ENCODE measurements at regions not wholly inside any gene's neighbourhood (a gene's known extent, or its start where the extent isn't known, plus 50 kb on each side); places are given as distances from the start of the nearest gene placed in this dataset.

DNA sequence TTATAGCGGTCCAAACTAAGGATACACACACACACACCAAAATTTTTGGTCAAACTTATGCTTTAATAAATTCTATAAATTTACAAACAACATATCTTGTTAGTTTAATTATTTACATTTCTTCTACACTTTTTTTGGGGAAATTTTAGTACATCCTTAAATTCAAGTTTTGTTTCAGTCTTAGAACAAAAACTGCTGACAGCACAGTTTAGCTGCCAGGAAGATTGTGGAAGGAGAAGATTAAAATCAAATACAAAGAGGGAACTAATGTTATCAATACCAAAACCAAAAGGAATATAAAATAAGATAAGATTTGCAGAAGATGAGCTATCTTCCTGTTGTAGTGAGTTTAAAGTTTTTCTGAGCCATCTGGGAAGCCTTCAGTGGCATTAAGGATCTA is 368.8 kb downstream of the AASDHPPT start:
- DNase-seq = no peak

DNA sequence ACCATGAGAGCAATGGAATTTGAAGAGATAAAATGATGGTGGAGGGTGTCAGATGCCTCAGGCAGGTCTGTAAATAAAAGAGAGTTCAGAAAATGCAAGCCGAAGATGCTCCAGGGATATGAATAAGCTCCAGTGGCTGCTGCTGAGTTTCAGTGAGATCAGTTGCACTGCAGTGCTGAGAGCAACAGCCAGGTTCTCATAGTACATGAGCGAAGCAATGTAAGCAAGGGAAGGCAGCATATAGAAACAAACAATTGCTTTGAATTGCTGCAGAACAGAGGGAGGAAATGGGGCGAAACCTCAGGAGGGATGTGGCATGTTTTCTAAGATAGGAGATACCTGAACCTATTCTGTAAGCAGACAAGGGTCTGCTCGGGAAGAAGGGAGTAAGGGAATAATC is 369.5 kb downstream of the AASDHPPT start:
- intact Hi-C loops (cut with DNase I) = no loop called here
- DNase-seq = peak in 5 of 10 donors; percentile 10 to 85 (median 23)

More for the DNA sequence above, 368.8 kb downstream of the AASDHPPT start:
- intact Hi-C loops (cut with DNase I) = no loop called here

DNA sequence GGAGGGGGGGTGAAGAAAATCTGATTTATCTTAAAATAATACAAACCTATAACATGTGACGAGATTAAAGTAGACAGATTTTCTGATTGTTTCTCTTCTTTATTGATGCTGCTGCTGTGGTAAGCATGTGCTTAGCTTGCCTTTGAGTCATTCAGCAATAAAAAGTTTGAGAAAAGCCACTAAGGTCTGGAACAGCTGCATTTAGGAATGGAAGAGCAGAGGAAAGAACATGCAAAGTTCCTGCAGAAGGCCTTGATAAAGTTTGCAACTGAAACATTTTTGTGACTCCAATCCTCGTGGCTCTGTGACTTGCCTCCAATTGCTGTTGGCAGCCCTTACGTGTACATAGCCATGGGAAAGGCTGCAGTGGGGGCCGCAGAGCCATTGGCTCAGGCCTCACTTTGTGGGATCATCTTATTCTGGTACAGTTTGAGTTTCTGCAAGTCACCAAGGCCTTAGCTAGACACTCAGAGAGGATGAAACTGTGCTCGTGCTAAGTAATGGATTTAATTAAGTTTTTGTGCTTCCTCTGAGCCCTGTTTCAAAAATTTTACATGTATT is 370.2 kb downstream of the AASDHPPT start:
- peak in 1 of 10 donors; percentile 45 for DNase-seq
- intact Hi-C loops (cut with DNase I) = no loop called here

DNA sequence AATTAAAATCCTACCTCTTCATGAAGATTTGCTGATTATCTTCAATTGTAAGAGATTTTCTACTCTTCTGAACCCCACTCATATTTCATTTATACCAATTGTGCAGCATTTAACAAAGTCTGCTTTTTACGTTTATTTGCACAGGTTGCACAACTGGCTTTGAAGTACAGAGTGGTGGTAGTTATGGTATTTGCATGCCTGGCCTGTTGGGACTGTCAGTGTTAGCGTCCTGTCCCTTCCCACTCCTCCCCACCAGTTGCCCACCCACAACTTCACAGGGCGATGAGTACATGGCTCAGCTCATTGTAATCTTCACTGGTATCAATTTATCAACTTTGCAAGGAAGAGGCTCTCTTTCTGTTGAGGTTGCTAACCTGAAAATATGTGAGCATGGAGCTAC is 372.3 kb downstream of the AASDHPPT start:
- intact Hi-C loops (cut with DNase I) = no loop called here
- no peak for DNase-seq

DNA sequence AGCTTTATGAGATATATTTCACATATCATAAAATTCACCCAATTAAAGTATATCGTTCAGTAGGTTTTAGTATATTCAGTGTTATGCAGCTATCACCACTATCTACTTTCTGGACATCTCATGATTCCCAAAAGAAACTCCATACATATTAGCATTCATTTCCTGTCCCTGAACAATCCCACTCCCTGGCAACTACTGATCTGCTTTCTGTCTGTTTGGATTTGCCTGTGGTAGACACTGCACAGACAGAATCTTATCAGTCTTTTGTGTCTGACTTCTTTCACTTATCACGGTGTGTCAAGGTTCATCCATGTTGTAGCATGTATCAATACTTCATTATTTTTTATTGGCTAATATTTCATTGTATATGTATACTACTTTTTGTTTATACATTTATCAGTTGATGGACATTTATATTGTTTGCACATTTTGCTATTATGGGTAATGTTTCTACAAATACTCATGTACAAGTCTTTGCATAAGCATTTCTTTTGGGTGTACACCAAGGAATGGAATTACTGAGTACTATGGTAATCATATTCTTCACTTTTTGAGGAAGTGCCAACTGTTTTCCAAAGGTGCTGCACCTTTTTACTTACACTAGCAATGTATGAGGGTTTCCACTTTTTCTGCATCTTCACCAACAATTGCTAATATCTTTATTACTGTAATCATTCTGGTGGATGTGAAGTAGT is 373.9 kb downstream of the AASDHPPT start:
- intact Hi-C loops (cut with DNase I) = no loop called here
- DNase-seq = no peak

DNA sequence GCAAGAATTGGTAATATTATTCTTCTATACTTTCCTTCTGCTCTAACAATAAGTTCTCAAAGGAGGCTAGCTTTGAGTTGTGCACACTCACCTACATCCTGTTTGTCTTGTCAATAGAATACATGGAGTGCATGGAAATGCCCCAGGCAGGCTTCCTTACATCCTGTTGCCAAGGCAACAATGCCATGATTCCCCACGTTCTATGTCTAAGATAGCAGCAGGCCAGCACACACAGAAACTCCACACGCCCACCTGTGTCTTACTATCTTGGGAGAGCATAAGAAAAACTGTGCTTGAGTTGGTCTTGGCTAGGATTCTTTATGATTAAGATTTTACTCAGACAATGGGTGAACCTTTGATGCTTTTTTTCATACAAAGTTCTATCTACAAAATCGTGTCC is 379.2 kb downstream of the AASDHPPT start:
- intact Hi-C loops (cut with DNase I) = no loop called here
- peak in 7 of 10 donors; percentile 35 to 91 (median 57) for DNase-seq

DNA sequence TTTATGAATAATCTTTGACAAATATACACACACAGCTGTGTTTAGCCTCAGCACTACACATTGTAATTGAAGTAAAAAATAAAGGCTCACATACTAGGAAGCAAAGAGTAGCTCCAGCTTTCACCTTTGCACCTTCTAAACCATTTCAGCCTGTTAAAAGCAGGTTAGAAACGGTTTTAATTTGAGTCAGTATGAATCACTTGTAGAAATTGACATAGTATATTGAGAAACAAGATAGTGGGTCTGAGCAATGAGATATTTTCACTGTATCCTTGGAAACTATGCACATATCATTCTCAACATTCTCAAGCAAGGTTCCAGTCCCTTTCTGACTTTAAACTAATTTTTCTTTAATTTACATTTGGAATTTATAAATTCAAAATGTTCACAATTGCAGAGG is 380.3 kb downstream of the AASDHPPT start:
- DNase-seq = no peak
- intact Hi-C loops (cut with DNase I) = no loop called here

DNA sequence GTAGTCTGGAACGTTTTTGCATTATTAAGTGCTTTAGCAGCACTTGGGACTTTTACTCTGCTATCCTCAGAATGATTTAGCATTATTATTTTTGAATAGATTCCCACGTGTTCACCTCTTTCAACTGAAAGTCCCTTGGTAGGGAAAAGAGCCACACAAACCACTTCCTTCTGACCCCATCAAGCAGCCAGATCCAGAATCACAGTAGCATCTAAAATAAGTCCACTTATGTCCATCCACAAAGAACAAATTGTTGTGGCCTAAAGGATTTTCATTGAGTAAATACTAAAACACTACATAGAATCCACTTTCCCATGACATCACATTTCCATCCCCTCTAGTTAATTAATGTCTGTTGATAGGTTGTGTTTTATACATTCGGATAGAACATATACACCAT is 381.7 kb downstream of the AASDHPPT start:
- no peak for DNase-seq
- intact Hi-C loops (cut with DNase I) = no loop called here

DNA sequence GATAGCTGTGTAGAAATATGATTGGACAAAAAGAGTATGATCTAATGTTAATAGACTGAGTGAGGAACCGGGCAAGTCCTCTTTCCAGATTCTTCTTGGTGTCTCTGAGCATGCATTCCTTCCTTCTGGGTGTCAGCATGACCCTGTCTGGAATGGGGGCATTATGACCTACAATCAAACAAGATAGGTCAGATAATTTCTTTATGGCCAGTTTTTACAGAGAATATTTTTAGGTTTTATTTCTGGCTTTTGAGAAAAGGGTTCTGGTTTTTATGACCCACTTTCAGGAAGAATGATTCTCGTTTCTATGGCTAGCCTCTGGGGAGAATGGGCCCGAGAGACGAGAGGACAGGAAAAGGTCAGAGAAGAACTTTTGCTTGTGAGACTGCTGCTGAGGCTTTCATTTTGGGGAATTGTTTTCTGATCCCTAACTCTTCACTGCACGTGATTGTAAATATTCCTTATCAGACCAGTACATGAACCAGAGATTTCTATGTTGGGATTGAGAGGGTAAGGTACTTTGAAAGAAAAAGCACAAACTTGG is 383.8 kb downstream of the AASDHPPT start:
- intact Hi-C loops (cut with DNase I) = no loop called here
- DNase-seq = no peak

DNA sequence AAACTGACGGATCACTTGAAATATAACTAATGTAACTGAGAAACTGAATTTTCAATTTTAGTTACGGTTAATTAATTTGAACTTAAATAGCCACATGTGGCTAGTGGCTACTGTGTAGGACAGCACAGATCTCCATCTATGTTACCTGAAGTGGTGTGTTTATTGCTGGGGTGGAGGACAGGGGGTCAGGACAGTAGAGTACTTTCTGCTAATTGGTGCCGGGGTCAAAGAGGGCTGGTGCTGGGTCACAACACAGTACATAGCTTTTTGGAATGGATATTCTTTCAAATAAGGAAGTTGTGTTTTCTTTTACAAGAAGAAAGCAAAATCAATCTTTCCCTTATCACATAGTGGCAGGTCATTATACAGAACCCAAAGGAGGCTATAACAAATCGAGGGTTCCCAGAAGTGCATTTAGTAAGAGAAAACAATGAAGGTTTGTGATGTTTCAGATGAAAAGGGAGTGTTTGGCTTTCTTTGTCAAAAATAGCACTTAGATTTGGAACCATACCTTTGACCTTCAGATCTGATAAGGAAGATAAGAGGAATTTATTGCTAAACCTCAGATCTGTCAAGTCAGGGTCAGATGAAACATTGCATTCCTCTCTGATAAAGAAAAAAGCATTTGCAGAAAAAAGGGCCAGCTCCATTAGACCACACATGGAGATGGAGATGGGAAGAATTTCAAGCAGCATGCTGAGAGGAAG is 384.5 kb downstream of the AASDHPPT start:
- intact Hi-C loops (cut with DNase I) = no loop called here
- DNase-seq = no peak

DNA sequence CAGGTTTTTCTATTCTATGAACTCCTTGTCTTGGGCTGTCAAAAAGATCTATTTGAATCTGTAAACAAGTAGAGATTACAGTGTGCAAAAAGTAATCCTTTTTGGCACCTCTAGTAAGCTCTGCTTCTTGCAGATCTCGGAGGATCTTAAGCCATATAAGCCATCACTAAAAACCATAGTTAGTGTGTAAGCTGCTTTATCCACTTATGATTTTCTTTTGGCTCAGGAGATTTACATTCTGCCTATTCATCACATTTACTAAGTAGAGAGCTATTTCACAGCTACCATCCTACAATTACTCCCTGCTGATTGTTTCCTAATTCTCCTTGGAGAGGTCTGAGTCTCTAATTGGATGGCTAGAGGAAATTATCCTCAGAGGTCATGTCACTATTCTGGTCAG is 385.7 kb downstream of the AASDHPPT start:
- intact Hi-C loops (cut with DNase I) = no loop called here
- no peak for DNase-seq

DNA sequence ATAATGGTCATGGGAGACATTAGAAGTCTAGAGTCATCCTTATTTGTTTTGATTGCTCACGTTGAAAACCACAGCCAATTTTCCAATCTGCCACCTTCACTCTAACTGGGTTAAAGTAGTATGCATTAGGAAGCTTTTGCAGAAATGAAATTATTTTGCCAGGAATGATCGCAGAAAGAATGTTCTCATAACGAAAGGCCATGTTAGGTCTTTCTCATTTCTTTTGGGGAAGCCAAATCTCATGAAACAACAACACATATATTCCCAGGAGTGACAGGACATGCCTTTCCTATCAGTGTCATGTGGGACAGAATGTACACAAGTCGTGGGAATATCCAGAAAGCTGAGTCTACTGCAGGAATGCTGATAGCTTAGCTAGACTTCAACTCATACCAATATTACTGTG is 386.3 kb downstream of the AASDHPPT start:
- DNase-seq = no peak
- intact Hi-C loops (cut with DNase I) = no loop called here

DNA sequence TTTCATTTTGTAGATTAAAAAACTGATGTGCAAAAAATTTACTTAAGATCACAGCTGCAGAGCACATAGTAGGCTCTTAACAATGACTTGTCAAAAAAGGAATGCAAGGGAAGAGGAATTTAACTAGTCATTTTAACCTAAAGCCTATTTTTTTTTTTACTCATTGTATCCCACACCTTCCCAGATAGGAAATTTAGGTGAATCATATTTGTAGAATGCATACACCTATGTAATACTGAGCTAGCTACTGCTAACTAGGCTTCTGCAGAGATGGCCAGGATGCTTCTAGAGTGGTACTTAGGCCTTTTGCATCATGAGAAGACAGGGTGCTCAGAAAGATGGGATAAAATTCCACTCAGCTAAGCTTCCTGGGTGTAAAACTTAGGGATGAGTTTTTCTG is 387.3 kb downstream of the AASDHPPT start:
- intact Hi-C loops (cut with DNase I) = no loop called here

DNA sequence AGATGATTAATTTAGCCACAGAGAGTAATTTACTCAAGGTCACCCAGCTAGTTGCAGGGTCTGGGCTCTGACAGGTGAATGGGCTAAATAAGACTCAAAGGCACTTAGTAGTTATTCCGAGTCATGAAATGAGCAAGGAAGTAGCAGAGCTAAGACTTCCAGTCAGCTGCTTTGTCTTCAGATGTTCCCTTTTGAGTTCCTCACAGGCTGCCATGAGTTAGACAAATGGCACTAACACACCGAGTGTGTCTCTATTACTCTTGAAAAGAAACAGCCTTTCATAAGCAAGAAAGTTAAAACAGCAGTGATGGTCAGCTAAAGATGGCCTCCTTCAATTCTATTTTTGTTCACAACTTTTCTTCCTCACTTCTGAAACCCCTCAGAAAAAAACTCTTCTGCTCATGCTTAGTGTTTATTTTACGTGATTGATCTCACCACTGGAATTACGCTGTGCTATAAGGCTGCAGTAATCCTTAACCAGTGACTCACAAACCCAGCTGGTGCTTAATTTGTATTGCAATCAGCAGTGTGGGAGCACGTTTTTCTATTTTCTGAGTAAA is 389.1 kb downstream of the AASDHPPT start:
- DNase-seq = no peak
- intact Hi-C loops (cut with DNase I) = no loop called here

More for the DNA sequence above, 387.3 kb downstream of the AASDHPPT start:
- no peak for DNase-seq

DNA sequence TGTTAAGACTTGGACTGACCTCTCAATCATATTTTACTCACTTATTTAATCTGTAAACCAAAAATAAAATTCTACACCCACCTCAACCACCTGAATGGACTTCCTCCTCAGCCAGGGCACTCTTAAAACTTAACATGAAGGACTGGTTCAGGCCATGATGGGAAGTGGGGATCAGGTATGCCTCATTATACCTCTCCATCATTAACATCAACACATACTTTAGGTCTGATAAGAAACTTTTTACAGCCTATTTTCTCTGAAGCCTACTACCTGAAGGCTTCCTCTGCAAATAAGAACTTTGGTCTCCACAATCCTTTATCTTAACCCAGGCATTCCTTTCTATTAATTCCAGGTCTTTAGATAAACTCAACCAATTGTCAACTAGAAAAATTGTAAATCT is 390.0 kb downstream of the AASDHPPT start:
- intact Hi-C loops (cut with DNase I) = no loop called here
- no peak for DNase-seq

DNA sequence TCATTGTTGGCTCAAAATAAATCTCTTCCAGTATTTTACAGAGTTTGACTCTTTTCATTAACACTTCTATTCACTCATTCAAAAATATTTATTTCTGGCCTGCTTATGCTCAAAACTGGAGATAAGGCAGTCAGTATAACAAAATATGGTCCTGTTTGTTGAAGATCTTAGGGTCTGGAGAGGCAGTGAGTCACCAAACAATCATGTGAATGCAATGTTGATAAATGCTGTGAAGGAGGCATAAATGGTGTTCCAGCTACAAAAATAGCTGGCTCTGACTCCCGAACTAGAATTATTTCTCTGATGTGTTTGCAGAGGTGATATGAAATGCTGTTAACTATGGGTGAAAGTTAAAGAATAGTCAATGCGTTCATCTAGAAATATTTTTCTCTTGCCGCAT is 390.6 kb downstream of the AASDHPPT start:
- intact Hi-C loops (cut with DNase I) = no loop called here
- DNase-seq = no peak

DNA sequence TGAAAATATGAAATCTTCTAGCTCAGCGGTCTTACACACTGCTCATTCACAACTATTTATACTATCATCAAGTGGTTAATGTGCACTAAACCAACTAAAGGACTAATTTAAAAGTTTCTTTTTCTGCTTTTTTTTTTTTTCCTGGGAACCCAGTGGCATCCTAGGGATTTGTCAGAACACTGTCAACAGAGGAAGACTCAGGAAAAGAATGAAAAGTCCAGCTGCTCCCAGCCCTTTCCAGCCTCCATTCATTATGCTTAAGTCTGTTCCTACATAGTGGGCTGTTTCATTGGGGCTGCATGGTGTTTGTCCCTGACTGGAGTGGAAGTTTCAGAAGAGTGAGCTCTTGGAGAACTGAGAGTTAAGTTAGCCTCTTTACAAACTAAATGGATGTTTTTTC is 391.1 kb downstream of the AASDHPPT start:
- intact Hi-C loops (cut with DNase I) = no loop called here
- DNase-seq = no peak

DNA sequence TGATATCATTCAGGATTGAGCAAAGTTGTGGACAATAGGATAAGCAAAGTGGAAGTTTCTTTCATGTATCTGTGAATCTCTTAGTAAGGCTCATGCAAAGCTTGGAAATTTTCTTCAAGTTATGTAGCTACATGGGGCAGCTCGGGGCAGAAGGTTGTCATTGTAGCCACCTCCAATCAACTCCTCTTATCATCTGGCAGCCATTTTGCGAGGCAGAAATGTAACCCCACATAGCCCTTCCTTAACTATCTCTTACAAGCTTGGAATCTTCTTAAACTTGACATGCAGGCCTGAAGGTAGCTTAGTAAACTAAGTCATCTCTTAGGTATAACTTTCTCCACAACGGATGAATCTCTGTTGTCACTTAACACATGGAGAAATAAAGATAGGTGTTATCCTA is 392.8 kb downstream of the AASDHPPT start:
- intact Hi-C loops (cut with DNase I) = no loop called here
- DNase-seq = no peak

DNA sequence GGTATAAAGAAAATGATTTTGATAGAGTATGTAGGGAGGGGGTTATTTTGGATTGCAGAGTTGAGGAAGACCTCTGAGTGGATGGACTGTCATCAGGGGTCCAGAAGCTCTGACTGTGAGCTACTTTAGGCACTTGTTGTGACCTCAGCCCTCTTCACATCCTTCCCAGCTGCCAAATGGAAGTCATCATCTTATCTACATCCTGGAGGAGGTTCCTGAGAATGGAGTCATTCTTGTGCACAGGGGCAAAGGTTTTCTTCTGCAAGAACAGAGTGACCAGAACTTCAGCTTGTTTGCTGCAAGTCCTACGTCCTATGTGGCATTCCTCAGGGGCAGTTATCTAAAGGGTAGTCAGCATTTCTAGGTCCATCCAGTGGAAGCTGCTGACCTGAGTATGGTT is 393.8 kb downstream of the AASDHPPT start:
- intact Hi-C loops (cut with DNase I) = no loop called here
- no peak for DNase-seq

DNA sequence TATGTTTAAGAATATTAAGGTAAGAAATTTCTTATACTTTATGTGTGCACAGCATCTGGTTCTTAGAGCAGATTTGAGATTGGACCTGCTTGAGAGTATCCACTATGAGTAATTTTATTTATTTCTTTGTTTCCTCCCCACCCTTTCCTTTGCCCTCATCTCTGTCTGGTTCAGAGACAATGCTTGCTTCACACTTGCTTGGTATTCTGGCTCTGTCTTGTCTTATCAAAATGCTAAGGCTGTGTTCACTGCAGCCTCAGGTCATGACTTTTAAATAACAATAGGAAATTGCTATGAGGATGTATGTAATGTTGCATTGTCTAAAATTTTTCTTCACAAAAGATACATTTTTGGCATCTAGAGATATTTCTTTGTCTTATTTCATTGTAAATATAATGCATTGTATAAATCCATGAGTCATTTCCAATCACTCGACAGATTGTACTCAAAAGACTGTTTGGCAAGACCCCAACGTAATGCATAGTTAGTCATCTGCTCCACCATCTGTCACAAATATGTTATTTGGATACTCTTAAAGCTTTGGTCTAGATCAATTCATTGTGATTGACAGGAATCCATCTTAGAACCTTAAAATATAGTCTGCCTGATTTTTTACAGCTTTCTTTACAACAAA is 395.7 kb downstream of the AASDHPPT start:
- intact Hi-C loops (cut with DNase I) = no loop called here
- no peak for DNase-seq

DNA sequence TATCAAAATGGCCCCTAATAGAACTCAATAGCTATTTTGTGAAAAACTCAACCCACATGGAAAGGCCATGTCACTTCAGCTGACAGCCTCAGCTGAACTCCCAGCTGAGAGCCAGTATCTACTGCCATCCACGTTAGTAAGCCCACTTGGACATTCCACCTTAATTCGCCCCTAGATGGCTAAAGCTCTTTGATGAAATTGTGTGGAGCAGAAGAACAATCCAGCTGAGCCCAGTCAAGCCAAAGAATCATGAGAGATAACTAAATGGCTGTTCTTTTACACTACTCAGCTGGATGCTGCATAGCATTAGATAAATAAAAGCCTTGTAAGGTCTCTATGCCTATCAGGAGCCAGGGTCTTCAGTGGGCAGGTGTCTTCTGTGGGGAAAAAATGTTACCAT is 396.8 kb downstream of the AASDHPPT start:
- intact Hi-C loops (cut with DNase I) = no loop called here
- no peak for DNase-seq
